Activated CD4-positive, alpha-beta T cell treated with anti-CD3 and anti-CD28 coated beads, Interleukin-2, amount 10 ng/mL, durations not matched to agents 24 days and 14 days (primary cell): ENCODE measurements at regions not wholly inside any gene's neighbourhood (a gene's known extent, or its start where the extent isn't known, plus 50 kb on each side); places are given as distances from the start of the nearest gene placed in this dataset.

Experiments
- DNase-seq: peaks from one replicate; pipeline ENCODE4 v3.0.0; 2022
- H3K27ac Mint-ChIP-seq: one replicate; pipeline ENCODE4 v1.8.0; 2022; ENCODE audit warnings: mild to moderate bottlenecking, mixed read lengths
- H3K27me3 Mint-ChIP-seq: one replicate; pipeline ENCODE4 v1.8.0; 2022; ENCODE audit warnings: mixed read lengths
- H3K36me3 Mint-ChIP-seq: one replicate; pipeline ENCODE4 v1.8.0; 2022; ENCODE audit warnings: low read depth, mild to moderate bottlenecking, mixed read lengths
- H3K4me1 Mint-ChIP-seq: one replicate; pipeline ENCODE4 v1.8.0; 2021; ENCODE audit warnings: mixed read lengths
- H3K4me3 Mint-ChIP-seq: one replicate; pipeline ENCODE4 v1.8.0; 2022; ENCODE audit warnings: mild to moderate bottlenecking, moderate library complexity, mixed read lengths
- H3K9me3 Mint-ChIP-seq: one replicate; pipeline ENCODE4 v1.8.0; 2021; ENCODE audit warnings: mixed read lengths
- intact Hi-C: fragments of 100-400 bp; cut with micrococcal nuclease; formaldehyde crosslinking; loops from one replicate; pipeline ENCODE4 v1.15.1; 2023

GRCh38 chr6:14500809-14501208 is 383.2 kb downstream of the CD83 start:
- DNase-seq, result no peak
- Mint-ChIP-seq H3K27ac (no peak overlapping the region), H3K36me3 (no peaks in the 10 kb centered on the region), H3K4me3 (no peak overlapping the region), H3K4me1 (no peaks in the 10 kb centered on the region), H3K9me3 (peaks cover 11% of the 10 kb centered on the region), H3K27me3 (peaks cover 5% of the 10 kb centered on the region)
- intact Hi-C loops, result no loop called here

- Mint-ChIP-seq H3K4me3 (no peak overlapping the region), H3K9me3 (peaks cover 7% of the 10 kb centered on the region), H3K36me3 (no peaks in the 10 kb centered on the region), H3K27me3 (peaks cover 5% of the 10 kb centered on the region), H3K27ac (no peak overlapping the region), H3K4me1 (no peaks in the 10 kb centered on the region)
- intact Hi-C loops, result no loop called here
- no peak for DNase-seq
Measured at GRCh38 chr6:14501240-14501639, 383.7 kb downstream of the CD83 start.

GRCh38 chr6:14501914-14502313 is 384.3 kb downstream of the CD83 start:
- Mint-ChIP-seq H3K9me3 (peaks cover 4% of the 10 kb centered on the region), H3K4me1 (peaks cover 4% of the 10 kb centered on the region), H3K36me3 (no peaks in the 10 kb centered on the region), H3K27me3 (peaks cover 5% of the 10 kb centered on the region), H3K4me3 (no peak overlapping the region), H3K27ac (no peak overlapping the region)
- DNase-seq, result no peak
- intact Hi-C loops, result no loop called here

- intact Hi-C loops, result no loop called here
- Mint-ChIP-seq H3K9me3 (peaks cover 4% of the 10 kb centered on the region), H3K27ac (no peak overlapping the region), H3K4me3 (no peak overlapping the region), H3K27me3 (peaks cover 2% of the 10 kb centered on the region), H3K36me3 (no peaks in the 10 kb centered on the region), H3K4me1 (peaks cover 7% of the 10 kb centered on the region)
- peak; percentile 37 for DNase-seq
Measured at GRCh38 chr6:14502551-14502950, 385.0 kb downstream of the CD83 start.

- H3K27ac Mint-ChIP-seq, result no peak overlapping the region
- intact Hi-C loops, result no loop called here
- H3K27me3 Mint-ChIP-seq, result peaks cover 1% of the 10 kb centered on the region
- DNase-seq, result peak; percentile 48
- peaks cover 7% of the 10 kb centered on the region for H3K4me1 Mint-ChIP-seq
- H3K9me3 Mint-ChIP-seq, result no peaks in the 10 kb centered on the region
- no peak overlapping the region for H3K4me3 Mint-ChIP-seq
- H3K36me3 Mint-ChIP-seq, result no peaks in the 10 kb centered on the region
Measured at GRCh38 chr6:14505401-14505800, 387.8 kb downstream of the CD83 start.

GRCh38 chr6:14506656-14507246 is 389.2 kb downstream of the CD83 start:
- Mint-ChIP-seq H3K4me1 (peaks cover 7% of the 10 kb centered on the region), H3K27me3 (peaks cover 4% of the 10 kb centered on the region), H3K4me3 (no peak overlapping the region), H3K9me3 (no peaks in the 10 kb centered on the region), H3K27ac (no peak overlapping the region), H3K36me3 (no peaks in the 10 kb centered on the region)
- intact Hi-C loops, result no loop called here
- DNase-seq, result peak; percentile 51

- H3K27ac Mint-ChIP-seq, result no peak overlapping the region
- H3K4me1 Mint-ChIP-seq, result peaks cover 12% of the 10 kb centered on the region
- no peak overlapping the region for H3K4me3 Mint-ChIP-seq
- intact Hi-C loops, result no loop called here
- no peak for DNase-seq
- H3K27me3 Mint-ChIP-seq, result peaks cover 4% of the 10 kb centered on the region
- no peaks in the 10 kb centered on the region for H3K36me3 Mint-ChIP-seq
- H3K9me3 Mint-ChIP-seq, result no peaks in the 10 kb centered on the region
Measured at GRCh38 chr6:14509120-14509519, 391.5 kb downstream of the CD83 start.

GRCh38 chr6:14510038-14510437 is 392.5 kb downstream of the CD83 start:
- no peak for DNase-seq
- H3K27ac Mint-ChIP-seq, result no peak overlapping the region
- intact Hi-C loops, result no loop called here
- no peaks in the 10 kb centered on the region for H3K36me3 Mint-ChIP-seq
- H3K4me3 Mint-ChIP-seq, result no peak overlapping the region
- no peaks in the 10 kb centered on the region for H3K9me3 Mint-ChIP-seq
- H3K4me1 Mint-ChIP-seq, result peaks cover 12% of the 10 kb centered on the region
- peaks cover 4% of the 10 kb centered on the region for H3K27me3 Mint-ChIP-seq

GRCh38 chr6:14511061-14511586 is 393.6 kb downstream of the CD83 start:
- H3K4me1 Mint-ChIP-seq, result peaks cover 12% of the 10 kb centered on the region
- no peak overlapping the region for H3K27ac Mint-ChIP-seq
- H3K36me3 Mint-ChIP-seq, result no peaks in the 10 kb centered on the region
- H3K9me3 Mint-ChIP-seq, result no peaks in the 10 kb centered on the region
- DNase-seq, result no peak
- intact Hi-C loops, result no loop called here
- peaks cover 4% of the 10 kb centered on the region for H3K27me3 Mint-ChIP-seq
- H3K4me3 Mint-ChIP-seq, result no peak overlapping the region

GRCh38 chr6:14512246-14512645 is 394.7 kb downstream of the CD83 start:
- Mint-ChIP-seq H3K4me1 (peaks cover 5% of the 10 kb centered on the region), H3K27me3 (peaks cover 4% of the 10 kb centered on the region)
- intact Hi-C loops, result no loop called here

GRCh38 chr6:14513496-14514393 is 396.2 kb downstream of the CD83 start:
- intact Hi-C loops, result no loop called here
- Mint-ChIP-seq H3K4me1 (peaks cover 5% of the 10 kb centered on the region), H3K36me3 (no peaks in the 10 kb centered on the region), H3K27ac (no peak overlapping the region), H3K27me3 (peaks cover 4% of the 10 kb centered on the region), H3K9me3 (no peaks in the 10 kb centered on the region), H3K4me3 (no peak overlapping the region)
- DNase-seq, result no peak

More at GRCh38 chr6:14512246-14512645, 394.7 kb downstream of the CD83 start:
- DNase-seq, result no peak
- Mint-ChIP-seq H3K9me3 (no peaks in the 10 kb centered on the region), H3K36me3 (no peaks in the 10 kb centered on the region), H3K27ac (no peak overlapping the region), H3K4me3 (no peak overlapping the region)

- intact Hi-C loops, result no loop called here
- Mint-ChIP-seq H3K36me3 (no peaks in the 10 kb centered on the region), H3K4me1 (peaks cover 5% of the 10 kb centered on the region), H3K27me3 (no peaks in the 10 kb centered on the region), H3K4me3 (no peak overlapping the region), H3K9me3 (peaks cover 9% of the 10 kb centered on the region), H3K27ac (no peak overlapping the region)
- DNase-seq, result no peak
Measured at GRCh38 chr6:14516956-14517355, 399.4 kb downstream of the CD83 start.

- no peak for DNase-seq
- intact Hi-C loops, result no loop called here
- H3K4me1 Mint-ChIP-seq, result peaks cover 5% of the 10 kb centered on the region
- no peak overlapping the region for H3K27ac Mint-ChIP-seq
- H3K4me3 Mint-ChIP-seq, result no peak overlapping the region
- peaks cover 9% of the 10 kb centered on the region for H3K9me3 Mint-ChIP-seq
- no peaks in the 10 kb centered on the region for H3K27me3 Mint-ChIP-seq
- H3K36me3 Mint-ChIP-seq, result no peaks in the 10 kb centered on the region
Measured at GRCh38 chr6:14517516-14518105, 400.0 kb downstream of the CD83 start.
